Colon (tissue), 2 donors: ENCODE measurements at regions not wholly inside any gene's neighbourhood (a gene's known extent, or its start where the extent isn't known, plus 50 kb on each side); places are given as distances from the start of the nearest gene placed in this dataset.

ENCODE experiments used
- FAIRE-seq: peaks from 2 replicates; lab custom pipeline; 2012; peaks lifted over from hg19 to GRCh38; lab: Jason Lieb, UNC
- donor health status: control.
- donor health status: control.

DNA sequence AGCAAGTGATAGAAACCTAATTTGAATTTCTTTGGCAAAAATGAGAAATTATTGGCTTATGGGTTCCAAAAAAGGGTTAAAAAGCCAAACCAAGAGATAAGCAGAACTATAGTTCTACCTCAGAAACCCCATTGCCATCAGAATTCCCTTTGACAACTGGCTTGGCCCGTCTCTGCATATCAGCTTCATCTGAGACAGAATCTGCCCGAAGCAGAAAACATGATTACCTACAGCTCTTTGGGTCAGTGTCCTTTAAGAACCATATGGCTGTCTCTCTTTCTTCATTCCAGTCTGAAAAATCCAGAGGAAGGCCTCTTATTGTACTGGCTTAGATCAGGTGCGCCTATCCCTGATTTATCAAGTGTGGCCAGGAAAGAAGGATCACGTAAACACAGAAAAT is 49.8 kb upstream of the AGPS start:
- FAIRE-seq, result no peak
